Activated naive CD8-positive, alpha-beta T cell treated with anti-CD3 and anti-CD28 coated beads for 36 hours (primary cell): ENCODE measurements at regions not wholly inside any gene's neighbourhood (a gene's known extent, or its start where the extent isn't known, plus 50 kb on each side); places are given as distances from the start of the nearest gene placed in this dataset.
"Not testable (repeated sequence)": the region's sequence is repeated elsewhere in the genome, so short reads cannot be mapped to it uniquely, and the experiment has no call there.

Source experiments
- DNase-seq: peaks from one replicate; pipeline ENCODE4 v3.0.0; 2021
- H3K27ac Mint-ChIP-seq: one replicate; pipeline ENCODE4 v1.8.0; 2022; ENCODE audit warnings: mild to moderate bottlenecking, moderate library complexity, mixed read lengths
- H3K27me3 Mint-ChIP-seq: one replicate; pipeline ENCODE4 v1.8.0; 2022; ENCODE audit warnings: mild to moderate bottlenecking, mixed read lengths
- H3K36me3 Mint-ChIP-seq: one replicate; pipeline ENCODE4 v1.8.0; 2021; ENCODE audit warnings: mild to moderate bottlenecking, mixed read lengths
- H3K4me1 Mint-ChIP-seq: one replicate; pipeline ENCODE4 v1.8.0; 2021; ENCODE audit warnings: mixed read lengths
- H3K4me3 Mint-ChIP-seq: one replicate; pipeline ENCODE4 v1.8.0; 2022; ENCODE audit warnings: mild to moderate bottlenecking, moderate library complexity, mixed read lengths
- H3K9me3 Mint-ChIP-seq: one replicate; pipeline ENCODE4 v1.8.0; 2022; ENCODE audit warnings: mixed read lengths

GRCh38 chr12:112665958-112666357 is 125.6 kb upstream of the RPH3A start:
- no peak overlapping the region for H3K27ac Mint-ChIP-seq

GRCh38 chr12:112671564-112671963 is 120.0 kb upstream of the RPH3A start:
- Mint-ChIP-seq H3K4me1 (no peaks in the 10 kb centered on the region), H3K4me3 (no peak overlapping the region), H3K27me3 (peaks cover 15% of the 10 kb centered on the region), H3K36me3 (no peaks in the 10 kb centered on the region), H3K27ac (no peak overlapping the region), H3K9me3 (no peaks in the 10 kb centered on the region)
- DNase-seq = no peak

More at GRCh38 chr12:112665958-112666357, 125.6 kb upstream of the RPH3A start:
- Mint-ChIP-seq H3K9me3 (no peaks in the 10 kb centered on the region), H3K4me3 (no peak overlapping the region), H3K27me3 (peaks cover 28% of the 10 kb centered on the region), H3K36me3 (no peaks in the 10 kb centered on the region), H3K4me1 (no peaks in the 10 kb centered on the region)
- DNase-seq = no peak

GRCh38 chr12:112674539-112674938 is 117.0 kb upstream of the RPH3A start:
- no peaks in the 10 kb centered on the region for H3K36me3 Mint-ChIP-seq
- H3K4me3 Mint-ChIP-seq = no peak overlapping the region
- H3K9me3 Mint-ChIP-seq = no peaks in the 10 kb centered on the region
- H3K27ac Mint-ChIP-seq = no peak overlapping the region
- no peak for DNase-seq
- no peaks in the 10 kb centered on the region for H3K4me1 Mint-ChIP-seq
- peaks cover 20% of the 10 kb centered on the region for H3K27me3 Mint-ChIP-seq

- H3K27me3 Mint-ChIP-seq = peaks cover 23% of the 10 kb centered on the region
- H3K4me3 Mint-ChIP-seq = no peak overlapping the region
- H3K9me3 Mint-ChIP-seq = no peaks in the 10 kb centered on the region
- no peak overlapping the region for H3K27ac Mint-ChIP-seq
- no peaks in the 10 kb centered on the region for H3K4me1 Mint-ChIP-seq
- DNase-seq = no peak
- H3K36me3 Mint-ChIP-seq = no peaks in the 10 kb centered on the region
Observed at GRCh38 chr12:112676507-112676906, 115.0 kb upstream of the RPH3A start.

GRCh38 chr12:112677050-112677765 is 114.3 kb upstream of the RPH3A start:
- peaks cover 27% of the 10 kb centered on the region for H3K27me3 Mint-ChIP-seq
- no peak for DNase-seq
- no peaks in the 10 kb centered on the region for H3K36me3 Mint-ChIP-seq
- no peak overlapping the region for H3K27ac Mint-ChIP-seq
- H3K4me1 Mint-ChIP-seq = no peaks in the 10 kb centered on the region
- no peaks in the 10 kb centered on the region for H3K9me3 Mint-ChIP-seq
- H3K4me3 Mint-ChIP-seq = no peak overlapping the region

- H3K27ac Mint-ChIP-seq = no peak overlapping the region
- H3K9me3 Mint-ChIP-seq = no peaks in the 10 kb centered on the region
- H3K36me3 Mint-ChIP-seq = no peaks in the 10 kb centered on the region
- peaks cover 28% of the 10 kb centered on the region for H3K27me3 Mint-ChIP-seq
- H3K4me3 Mint-ChIP-seq = no peak overlapping the region
- no peak for DNase-seq
- H3K4me1 Mint-ChIP-seq = no peaks in the 10 kb centered on the region
Observed at GRCh38 chr12:112680993-112681392, 110.6 kb upstream of the RPH3A start.

- Mint-ChIP-seq H3K27ac (no peak overlapping the region), H3K4me1 (no peaks in the 10 kb centered on the region), H3K27me3 (peaks cover 23% of the 10 kb centered on the region), H3K9me3 (no peaks in the 10 kb centered on the region), H3K36me3 (no peaks in the 10 kb centered on the region), H3K4me3 (no peak overlapping the region)
- no peak for DNase-seq
Observed at GRCh38 chr12:112682586-112682985, 109.0 kb upstream of the RPH3A start.

- no peaks in the 10 kb centered on the region for H3K4me1 Mint-ChIP-seq
- peaks cover 18% of the 10 kb centered on the region for H3K27me3 Mint-ChIP-seq
- H3K9me3 Mint-ChIP-seq = no peaks in the 10 kb centered on the region
- no peak overlapping the region for H3K4me3 Mint-ChIP-seq
- no peak for DNase-seq
- H3K27ac Mint-ChIP-seq = no peak overlapping the region
- H3K36me3 Mint-ChIP-seq = no peaks in the 10 kb centered on the region
Observed at GRCh38 chr12:112684742-112685141, 106.8 kb upstream of the RPH3A start.

GRCh38 chr12:112685321-112685720 is 106.2 kb upstream of the RPH3A start:
- peaks cover 20% of the 10 kb centered on the region for H3K27me3 Mint-ChIP-seq
- no peaks in the 10 kb centered on the region for H3K4me1 Mint-ChIP-seq
- DNase-seq = no peak
- H3K4me3 Mint-ChIP-seq = no peak overlapping the region
- no peaks in the 10 kb centered on the region for H3K36me3 Mint-ChIP-seq
- H3K27ac Mint-ChIP-seq = no peak overlapping the region
- H3K9me3 Mint-ChIP-seq = no peaks in the 10 kb centered on the region

- Mint-ChIP-seq H3K9me3 (peaks cover 1% of the 10 kb centered on the region), H3K27me3 (peaks cover 22% of the 10 kb centered on the region), H3K27ac (no peak overlapping the region), H3K4me3 (no peak overlapping the region), H3K4me1 (no peaks in the 10 kb centered on the region), H3K36me3 (no peaks in the 10 kb centered on the region)
- no peak for DNase-seq
Observed at GRCh38 chr12:112686373-112686772, 105.2 kb upstream of the RPH3A start.

GRCh38 chr12:112694065-112694464 is 97.5 kb upstream of the RPH3A start:
- peaks cover 1% of the 10 kb centered on the region for H3K9me3 Mint-ChIP-seq

GRCh38 chr12:112697441-112697840 is 94.1 kb upstream of the RPH3A start:
- not testable (repeated sequence) for H3K4me1 Mint-ChIP-seq, H3K4me3 Mint-ChIP-seq, H3K36me3 Mint-ChIP-seq, H3K27ac Mint-ChIP-seq, H3K9me3 Mint-ChIP-seq, DNase-seq
- peaks cover 29% of the 10 kb centered on the region for H3K27me3 Mint-ChIP-seq

More at GRCh38 chr12:112694065-112694464, 97.5 kb upstream of the RPH3A start:
- DNase-seq = no peak
- H3K4me1 Mint-ChIP-seq = no peaks in the 10 kb centered on the region
- peaks cover 24% of the 10 kb centered on the region for H3K27me3 Mint-ChIP-seq
- no peaks in the 10 kb centered on the region for H3K36me3 Mint-ChIP-seq
- H3K27ac Mint-ChIP-seq = no peak overlapping the region
- H3K4me3 Mint-ChIP-seq = no peak overlapping the region

GRCh38 chr12:112705037-112705632 is 86.4 kb upstream of the RPH3A start:
- Mint-ChIP-seq H3K4me1 (no peaks in the 10 kb centered on the region), H3K27ac (no peak overlapping the region), H3K27me3 (peaks cover 20% of the 10 kb centered on the region), H3K9me3 (no peaks in the 10 kb centered on the region), H3K36me3 (no peaks in the 10 kb centered on the region), H3K4me3 (no peak overlapping the region)
- no peak for DNase-seq

GRCh38 chr12:112710414-112710813 is 81.1 kb upstream of the RPH3A start:
- no peak for DNase-seq
- Mint-ChIP-seq H3K4me3 (no peak overlapping the region), H3K27me3 (peaks cover 11% of the 10 kb centered on the region), H3K36me3 (no peaks in the 10 kb centered on the region), H3K4me1 (no peaks in the 10 kb centered on the region), H3K27ac (no peak overlapping the region), H3K9me3 (no peaks in the 10 kb centered on the region)

- Mint-ChIP-seq H3K27ac (no peak overlapping the region), H3K9me3 (no peaks in the 10 kb centered on the region), H3K4me3 (no peak overlapping the region), H3K36me3 (no peaks in the 10 kb centered on the region), H3K27me3 (peaks cover 11% of the 10 kb centered on the region), H3K4me1 (no peaks in the 10 kb centered on the region)
- DNase-seq = no peak
Observed at GRCh38 chr12:112711026-112711425, 80.5 kb upstream of the RPH3A start.

- no peak for DNase-seq
- no peaks in the 10 kb centered on the region for H3K9me3 Mint-ChIP-seq
- H3K27ac Mint-ChIP-seq = no peak overlapping the region
- H3K36me3 Mint-ChIP-seq = no peaks in the 10 kb centered on the region
- peaks cover 15% of the 10 kb centered on the region for H3K27me3 Mint-ChIP-seq
- no peaks in the 10 kb centered on the region for H3K4me1 Mint-ChIP-seq
- H3K4me3 Mint-ChIP-seq = no peak overlapping the region
Observed at GRCh38 chr12:112711507-112711906, 80.0 kb upstream of the RPH3A start.
